B cell (primary cell): ENCODE measurements at regions not wholly inside any gene's neighbourhood (a gene's known extent, or its start where the extent isn't known, plus 50 kb on each side); places are given as distances from the start of the nearest gene placed in this dataset.

Source experiments
- CTCF ChIP-seq: fragments of 200-600 bp; IDR thresholded peaks from one replicate; pipeline ENCODE4 v1.8.0; 2022; ENCODE audit warnings: antibody characterized with exemption, mild to moderate bottlenecking
- EZH2 ChIP-seq: IDR thresholded peaks from 2 replicates; pipeline ENCODE4 v1.6.1; 2012; ENCODE audit warnings: borderline replicate concordance, low read depth, mild to moderate bottlenecking, moderate library complexity, low read length; ENCODE audit not compliant: insufficient read depth, poor library complexity, severe bottlenecking

DNA sequence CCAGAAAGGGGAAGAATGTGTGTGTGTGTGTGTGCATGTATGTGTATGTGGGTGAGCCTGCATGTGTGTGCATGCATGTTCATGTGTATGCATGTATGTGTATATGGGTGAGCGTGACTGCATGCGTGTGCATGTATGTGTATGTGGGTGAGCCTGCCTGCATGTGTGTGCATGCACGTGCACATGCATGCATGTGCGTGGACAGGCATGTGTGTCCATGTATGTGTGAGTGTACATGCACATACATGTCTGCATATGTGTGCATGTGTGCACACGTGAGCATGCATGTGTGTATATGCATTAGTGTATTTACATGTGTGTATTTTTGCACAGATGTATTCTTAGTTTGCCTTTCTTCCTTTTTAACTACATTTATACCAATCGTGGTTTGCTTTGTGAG, 601.5 kb downstream of the QKI start:
- no peak for TF ChIP-seq CTCF
- no peak for TF ChIP-seq EZH2
